Mammary epithelial cell (primary cell): ENCODE measurements at regions not wholly inside any gene's neighbourhood (a gene's known extent, or its start where the extent isn't known, plus 50 kb on each side); places are given as distances from the start of the nearest gene placed in this dataset.

Experiments
- CTCF ChIP-seq, 2 donors: IDR thresholded peaks in 1 of 2; conservative IDR thresholded peaks in 1 of 2; 2 replicates each; pipeline ENCODE4 v1.5.1; 2011 to 2012; ENCODE audit warnings: inconsistent platforms in 2 of 2, low read length in 2 of 2, mild to moderate bottlenecking in 2 of 2, control low read depth in 1 of 2, low read depth in 1 of 2; ENCODE audit not compliant: insufficient read depth in 1 of 2; ENCODE audit errors: extremely low read depth in 1 of 2
- EZH2 ChIP-seq: IDR thresholded peaks from 2 replicates; pipeline ENCODE4 v1.6.1; 2012; ENCODE audit warnings: low read length, inconsistent platforms, borderline replicate concordance

GRCh38 chr4:142917678-142918077, 71.6 kb upstream of the INPP4B start:
- TF ChIP-seq EZH2 = no peak
- no peak for TF ChIP-seq CTCF (conservative IDR thresholded peaks at IDR 0.05 in 1 of 2, IDR thresholded peaks at IDR 0.05 in 1 of 2; ENCODE audit: extremely low read depth in 1 of 2, insufficient read depth in 1 of 2, low read depth in 1 of 2, low read length in 2 of 2)
